ENCODE measurements at regions not wholly inside any gene's neighbourhood (a gene's known extent, or its start where the extent isn't known, plus 50 kb on each side); places are given as distances from the start of the nearest gene placed in this dataset.

DNA sequence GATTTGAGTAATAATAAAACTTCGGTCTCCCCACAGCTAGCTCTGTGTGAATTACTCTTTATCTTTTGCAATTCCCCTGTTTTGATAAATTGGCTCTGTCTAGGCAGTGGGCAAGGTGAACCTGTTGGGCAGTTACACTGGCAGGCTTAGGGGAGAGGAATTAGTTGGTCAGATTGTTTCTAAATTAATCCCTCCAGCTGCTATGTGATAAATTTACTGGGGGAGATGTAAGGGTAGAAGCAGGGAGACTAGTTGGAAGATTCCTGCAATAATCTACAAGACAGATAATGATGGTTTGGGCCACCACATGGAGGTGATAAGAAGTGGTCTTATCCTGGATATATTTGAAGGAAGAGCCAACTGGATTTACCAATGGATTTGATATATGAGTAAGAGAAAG is 118.5 kb upstream of the TACR1 start:
- Histone ChIP-seq H3K27ac (ENCODE audit: control insufficient read depth, insufficient read depth) (no peak overlapping the region), H3K4me1 (ENCODE audit: control insufficient read depth, insufficient read depth, low read length) (no peaks in the 10 kb centered on the region), H3K4me3 (no peak overlapping the region), H3K9me3 (replicated peaks; ENCODE audit: control insufficient read depth, insufficient read depth, low read length) (no peaks in the 10 kb centered on the region), H3K9ac (ENCODE audit: control insufficient read depth, insufficient read depth, low read length) (no peak overlapping the region), H3K79me2 (ENCODE audit: control insufficient read depth, insufficient read depth, low read length) (no peaks in the 10 kb centered on the region), H3K4me2 (ENCODE audit: control insufficient read depth, insufficient read depth) (no peak overlapping the region), H4K20me1 (ENCODE audit: control insufficient read depth, insufficient read depth) (no peaks in the 10 kb centered on the region), H3K27me3 (replicated peaks in 1 of 2; ENCODE audit: control insufficient read depth in 2 of 2, insufficient read depth in 2 of 2, low read length in 1 of 2) (no peaks in the 10 kb centered on the region), H3K36me3 (ENCODE audit: control insufficient read depth in 2 of 2, insufficient read depth in 2 of 2, low read length in 1 of 2) (no peaks in the 10 kb centered on the region), H2AFZ (ENCODE audit: control insufficient read depth, low read depth, low read length) (no peak overlapping the region)
- FAIRE-seq (no peak), ATAC-seq (no peak), DNase-seq (ENCODE audit: low read depth, low spot score) (no peak)
- intact Hi-C loops (cut with micrococcal nuclease; ENCODE audit: unreplicated experiment) (loop anchor here (10.0 kb wide), 1 partner anchor 117 kb away; no protein-coding TSS in a partner anchor), in situ Hi-C loops (cut with MboI) (no loop called here)
- RAD21 ChIA-PET (ENCODE audit: unreplicated experiment) = no interaction called here
- POLR2A ChIA-PET = no interaction called here
- SMC1A ChIA-PET (ENCODE audit: uncharacterized antibody, unreplicated experiment) = no interaction called here
- TF ChIP-seq, protein P1, sequence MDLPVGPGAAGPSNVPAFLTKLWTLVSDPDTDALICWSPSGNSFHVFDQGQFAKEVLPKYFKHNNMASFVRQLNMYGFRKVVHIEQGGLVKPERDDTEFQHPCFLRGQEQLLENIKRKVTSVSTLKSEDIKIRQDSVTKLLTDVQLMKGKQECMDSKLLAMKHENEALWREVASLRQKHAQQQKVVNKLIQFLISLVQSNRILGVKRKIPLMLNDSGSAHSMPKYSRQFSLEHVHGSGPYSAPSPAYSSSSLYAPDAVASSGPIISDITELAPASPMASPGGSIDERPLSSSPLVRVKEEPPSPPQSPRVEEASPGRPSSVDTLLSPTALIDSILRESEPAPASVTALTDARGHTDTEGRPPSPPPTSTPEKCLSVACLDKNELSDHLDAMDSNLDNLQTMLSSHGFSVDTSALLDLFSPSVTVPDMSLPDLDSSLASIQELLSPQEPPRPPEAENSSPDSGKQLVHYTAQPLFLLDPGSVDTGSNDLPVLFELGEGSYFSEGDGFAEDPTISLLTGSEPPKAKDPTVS (IDR thresholded peaks at IDR 0.05; ENCODE audit: low read depth, low read length) = no peak
- TF ChIP-seq BCLAF1 (IDR thresholded peaks at IDR 0.05) (no peak), MEF2B (IDR thresholded peaks at IDR 0.05; ENCODE audit: partially characterized antibody, poor library complexity, severe bottlenecking) (no peak), RCOR1 (conservative IDR thresholded peaks at IDR 0.05; ENCODE audit: low read depth, low read length) (no peak), FOXK2 (IDR thresholded peaks at IDR 0.05) (no peak), NFYB (IDR thresholded peaks at IDR 0.05; ENCODE audit: insufficient read depth, low read depth, low read length) (no peak), YY1 (IDR thresholded peaks at IDR 0.05; ENCODE audit: low read depth, low read length) (no peak)
- 50% methylated on average over 1 of the region's 1 CpG for WGBS (ENCODE audit: insufficient coverage, insufficient replicate concordance, low lambda C conversion rate, missing lambda C conversion rate)
- BruUV-seq (replicated peaks) = no TSS peak
- CTCF ChIA-PET = interaction anchor here (1.1 to 2.8 kb wide), 3 partner anchors 73 to 148 kb away, joined by 3 to 13 read pairs (median 4); no protein-coding TSS in a partner anchor

Data from GM12878 (cell line).